Choroid plexus epithelial cell (primary cell): ENCODE measurements at regions not wholly inside any gene's neighbourhood (a gene's known extent, or its start where the extent isn't known, plus 50 kb on each side); places are given as distances from the start of the nearest gene placed in this dataset.

ENCODE experiments used
- DNase-seq: peaks from one replicate; pipeline ENCODE4 v3.0.0-alpha.2; 2010; ENCODE audit warnings: low read depth
- H3K4me3 ChIP-seq: 2 replicates; pipeline ENCODE4 v1.5.1; 2011; ENCODE audit warnings: low read depth, mild to moderate bottlenecking, control low read depth, low read length, moderate library complexity
- TF ChIP-seq, protein P1 (sequence below): conservative IDR thresholded peaks from 2 replicates; pipeline ENCODE4 v1.5.1; 2011; ENCODE audit warnings: low read depth, mild to moderate bottlenecking, control low read depth, inconsistent platforms, low read length, moderate library complexity

DNA sequence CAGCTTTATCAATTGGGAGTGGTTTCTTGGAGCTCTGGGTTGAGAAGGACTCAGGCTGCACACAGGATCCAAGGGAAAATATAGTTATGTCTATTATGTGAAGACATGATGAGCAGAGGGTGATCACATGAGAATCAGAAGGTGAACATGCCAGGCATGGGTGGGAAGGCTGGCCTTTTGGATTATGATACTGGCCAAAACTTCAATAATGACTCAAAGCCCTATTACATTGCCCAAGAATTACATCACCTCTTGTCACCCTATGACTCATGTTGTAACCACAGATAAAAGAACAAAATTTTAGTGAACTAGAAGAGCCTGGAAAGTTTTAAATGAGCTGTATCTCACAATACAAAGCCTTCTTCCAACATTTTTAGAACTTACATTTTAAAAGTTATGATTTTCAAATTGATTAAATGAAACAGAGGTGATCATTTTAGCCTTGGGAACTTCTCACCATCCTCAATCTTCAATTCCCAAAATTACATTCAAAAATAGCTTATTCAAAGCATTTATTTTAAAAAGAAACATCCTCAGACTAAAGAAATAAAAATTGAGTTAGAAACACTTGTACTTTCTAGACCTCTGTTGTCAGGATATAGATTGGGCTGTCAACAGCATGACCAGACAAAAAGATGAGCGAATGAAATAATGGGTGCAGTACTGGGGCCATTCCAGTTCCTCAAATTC is 428.3 kb downstream of the MBD2 start:
- H3K4me3 ChIP-seq: no peak overlapping the region
- TF ChIP-seq, protein P1, sequence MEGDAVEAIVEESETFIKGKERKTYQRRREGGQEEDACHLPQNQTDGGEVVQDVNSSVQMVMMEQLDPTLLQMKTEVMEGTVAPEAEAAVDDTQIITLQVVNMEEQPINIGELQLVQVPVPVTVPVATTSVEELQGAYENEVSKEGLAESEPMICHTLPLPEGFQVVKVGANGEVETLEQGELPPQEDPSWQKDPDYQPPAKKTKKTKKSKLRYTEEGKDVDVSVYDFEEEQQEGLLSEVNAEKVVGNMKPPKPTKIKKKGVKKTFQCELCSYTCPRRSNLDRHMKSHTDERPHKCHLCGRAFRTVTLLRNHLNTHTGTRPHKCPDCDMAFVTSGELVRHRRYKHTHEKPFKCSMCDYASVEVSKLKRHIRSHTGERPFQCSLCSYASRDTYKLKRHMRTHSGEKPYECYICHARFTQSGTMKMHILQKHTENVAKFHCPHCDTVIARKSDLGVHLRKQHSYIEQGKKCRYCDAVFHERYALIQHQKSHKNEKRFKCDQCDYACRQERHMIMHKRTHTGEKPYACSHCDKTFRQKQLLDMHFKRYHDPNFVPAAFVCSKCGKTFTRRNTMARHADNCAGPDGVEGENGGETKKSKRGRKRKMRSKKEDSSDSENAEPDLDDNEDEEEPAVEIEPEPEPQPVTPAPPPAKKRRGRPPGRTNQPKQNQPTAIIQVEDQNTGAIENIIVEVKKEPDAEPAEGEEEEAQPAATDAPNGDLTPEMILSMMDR: no peak
- DNase-seq: peak; percentile 94

DNA sequence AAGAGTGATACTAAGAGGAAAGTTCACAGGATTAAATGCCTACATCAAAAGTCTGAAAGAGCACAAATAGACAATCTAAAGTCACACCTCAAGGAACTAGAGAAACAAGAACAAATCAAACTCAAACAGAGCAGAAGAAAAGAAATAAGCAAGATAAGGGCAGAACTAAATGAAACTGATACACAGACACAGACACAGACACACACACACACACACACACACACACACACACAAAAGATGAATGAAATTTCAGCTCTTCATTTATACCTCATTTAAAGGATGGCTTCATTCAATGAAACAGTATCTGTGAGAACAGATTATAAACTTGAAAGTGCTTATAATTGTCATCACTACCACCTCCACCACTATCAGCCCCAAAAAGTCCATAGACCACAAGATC is 428.9 kb downstream of the MBD2 start:
- TF ChIP-seq, protein P1: no peak
- H3K4me3 ChIP-seq: no peak overlapping the region
- DNase-seq: no peak

- peak; percentile 66 for DNase-seq
- TF ChIP-seq, protein P1: no peak
- H3K4me3 ChIP-seq: no peak overlapping the region
Observed at GRCh38 chr18:53795061-53795460, 429.4 kb downstream of the MBD2 start.

- DNase-seq: no peak
- H3K4me3 ChIP-seq: no peak overlapping the region
- TF ChIP-seq, protein P1: no peak
Observed at GRCh38 chr18:53792762-53793161, 431.7 kb downstream of the MBD2 start.

- no peak overlapping the region for H3K4me3 ChIP-seq
- peak; percentile 30 for DNase-seq
- TF ChIP-seq, protein P1: no peak
Observed at GRCh38 chr18:53790786-53791185, 433.7 kb downstream of the MBD2 start.

DNA sequence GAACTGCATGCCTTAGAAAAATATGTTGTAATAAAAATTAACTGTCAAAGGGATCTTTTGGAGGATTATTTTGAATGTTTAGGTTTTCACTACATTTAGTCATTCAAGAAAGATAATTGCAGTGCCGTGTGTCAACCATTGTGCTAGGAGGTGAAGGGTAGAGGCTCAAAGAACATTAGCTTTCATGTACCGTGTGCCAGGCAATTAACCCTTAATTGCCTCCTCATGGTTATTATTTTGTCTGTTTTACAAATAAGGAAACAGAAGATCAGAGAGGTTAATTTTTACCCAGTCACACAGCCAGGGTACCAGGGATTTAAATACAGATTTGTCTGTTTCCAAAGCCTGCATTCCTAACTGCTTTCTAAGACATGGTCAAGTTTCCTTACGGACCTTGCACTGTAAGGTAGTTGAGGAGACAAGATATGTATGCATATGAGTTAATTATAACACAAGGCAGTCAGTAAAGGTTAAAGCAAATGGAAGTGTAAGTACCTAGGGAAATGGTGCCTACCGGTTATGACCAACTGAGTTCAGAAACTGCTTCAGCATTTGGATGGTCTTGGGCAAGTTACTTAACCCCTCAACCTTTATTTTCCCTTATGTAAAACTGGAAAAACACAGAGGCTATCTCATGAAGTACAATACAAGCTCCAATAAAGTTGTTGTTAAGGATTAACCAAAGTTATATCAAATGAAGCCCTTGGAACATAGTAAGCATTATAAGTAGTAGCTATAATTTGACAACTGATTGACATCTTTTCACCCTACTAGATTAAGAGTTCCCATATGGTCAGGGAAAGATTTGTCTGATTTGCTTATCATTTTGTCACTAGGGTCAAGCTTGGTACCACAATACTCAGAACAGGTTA is 434.9 kb downstream of the MBD2 start:
- TF ChIP-seq, protein P1: no peak
- no peak overlapping the region for H3K4me3 ChIP-seq
- no peak for DNase-seq
